Fibroblast of lung (primary cell): ENCODE measurements at regions not wholly inside any gene's neighbourhood (a gene's known extent, or its start where the extent isn't known, plus 50 kb on each side); places are given as distances from the start of the nearest gene placed in this dataset.

Source experiments
- DNase-seq, 2 donors: peaks; one replicate each; pipeline versions ENCODE4 v3.0.0 to v3.0.0-alpha.2; 2010; ENCODE audit warnings: low read depth in 2 of 2
- H2AFZ ChIP-seq: 2 replicates; pipeline ENCODE4 v1.5.1; 2012; ENCODE audit warnings: low read length, control low read depth, inconsistent platforms
- H3K27ac ChIP-seq: 2 replicates; pipeline ENCODE4 v1.5.1; 2011; ENCODE audit warnings: low read length, control low read depth; ENCODE audit not compliant: insufficient read depth
- H3K27me3 ChIP-seq: 2 replicates; pipeline ENCODE4 v1.5.1; 2011; ENCODE audit warnings: mild to moderate bottlenecking, low read length; ENCODE audit not compliant: control insufficient read depth, insufficient read depth
- H3K36me3 ChIP-seq: 2 replicates; pipeline ENCODE4 v1.5.1; 2011; ENCODE audit warnings: low read length; ENCODE audit not compliant: control insufficient read depth, insufficient read depth
- H3K4me1 ChIP-seq: 2 replicates; pipeline ENCODE4 v1.5.1; 2011; ENCODE audit warnings: low read length; ENCODE audit not compliant: control insufficient read depth, insufficient read depth; ENCODE audit errors: extremely low read depth
- H3K4me2 ChIP-seq: 2 replicates; pipeline ENCODE4 v1.5.1; 2011; ENCODE audit warnings: low read length, control low read depth; ENCODE audit not compliant: insufficient read depth; ENCODE audit errors: extremely low read depth
- H3K4me3 ChIP-seq, 4 experiments: fragments of 200-600 bp in 1 of 4; sonication (generic) in 1 of 4; replicated peaks in 1 of 4; 2 replicates each; pipeline ENCODE4 v1.5.1; 2011 to 2016; ENCODE audit warnings: low read length in 4 of 4, low read depth in 3 of 4, mild to moderate bottlenecking in 3 of 4, control low read depth in 2 of 4, inconsistent platforms in 1 of 4, mixed read lengths in 1 of 4; ENCODE audit not compliant: insufficient read depth in 1 of 4; ENCODE audit errors: control extremely low read depth in 1 of 4
- H3K79me2 ChIP-seq: 2 replicates; pipeline ENCODE4 v1.5.1; 2012; ENCODE audit warnings: mild to moderate bottlenecking, low read length, inconsistent platforms; ENCODE audit not compliant: control insufficient read depth, insufficient read depth
- H3K9ac ChIP-seq: 2 replicates; pipeline ENCODE4 v1.5.1; 2011; ENCODE audit warnings: mild to moderate bottlenecking, low read length, control low read depth; ENCODE audit not compliant: insufficient read depth
- H3K9me3 ChIP-seq: 2 replicates; pipeline ENCODE4 v1.5.1; 2012; ENCODE audit warnings: low read depth, low read length; ENCODE audit not compliant: control insufficient read depth, insufficient read depth
- H4K20me1 ChIP-seq: 2 replicates; pipeline ENCODE4 v1.5.1; 2011; ENCODE audit warnings: low read length; ENCODE audit not compliant: control insufficient read depth, insufficient read depth; ENCODE audit errors: extremely low read depth
- EZH2 ChIP-seq: IDR thresholded peaks from 2 replicates; pipeline ENCODE4 v1.5.1; 2012; ENCODE audit warnings: low read length, control low read depth, mild to moderate bottlenecking; ENCODE audit errors: missing control alignments
- TF ChIP-seq, protein P1 (sequence below), 2 donors: IDR thresholded peaks in 1 of 2; conservative IDR thresholded peaks in 1 of 2; 1 replicate in 1 of 2; 2 replicates in 1 of 2; pipeline ENCODE4 v1.5.1; 2011 to 2012; ENCODE audit warnings: low read length in 2 of 2, control low read depth in 1 of 2, inconsistent platforms in 1 of 2, low read depth in 1 of 2, mild to moderate bottlenecking in 1 of 2

DNA sequence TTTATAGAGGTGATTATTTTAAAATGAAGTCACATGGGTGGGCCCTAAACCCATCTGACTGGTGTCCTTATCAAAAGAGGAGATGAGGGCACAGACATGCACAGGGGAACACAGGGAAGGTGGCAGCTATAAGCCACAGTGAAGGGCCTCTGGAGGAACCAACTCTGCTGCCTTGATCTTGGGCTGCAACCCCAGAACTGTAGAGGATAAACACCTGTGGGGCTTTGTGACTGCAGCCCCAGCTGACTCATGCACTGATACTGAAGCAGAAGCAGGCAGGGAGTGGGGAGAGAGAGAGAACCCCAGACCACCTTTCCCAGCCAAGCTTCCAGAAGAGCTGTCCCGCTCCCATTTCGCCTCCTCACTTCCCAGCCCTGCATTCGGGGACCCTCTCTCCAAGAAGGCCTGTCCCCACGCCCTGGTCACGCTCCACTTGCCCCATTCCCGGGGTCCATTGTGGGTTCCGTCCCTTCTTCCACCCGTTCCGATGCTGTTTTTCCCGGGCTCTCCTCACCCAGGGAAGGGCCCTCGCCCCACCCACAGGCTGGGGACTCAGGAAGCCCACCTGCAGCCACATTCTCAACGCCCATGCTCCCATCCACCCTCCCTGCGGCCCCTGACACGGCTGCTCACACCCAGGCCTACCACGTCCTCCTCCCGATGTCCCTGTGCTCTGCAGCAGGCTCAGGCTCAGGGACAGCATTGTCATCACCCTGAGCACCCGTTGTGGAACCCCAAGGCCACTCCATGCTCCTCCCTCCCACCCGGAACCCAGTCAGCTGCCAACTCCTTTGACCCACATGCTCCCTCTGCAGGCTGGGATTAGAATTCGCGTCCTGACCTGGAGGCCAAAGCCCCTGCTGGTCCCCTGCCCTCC lies 90.8 kb upstream of the SHANK2 start:
- Histone ChIP-seq H3K4me3 (no peak overlapping the region), H3K9ac (no peak overlapping the region), H2AFZ (no peak overlapping the region), H3K9me3 (no peaks in the 10 kb centered on the region), H3K36me3 (no peaks in the 10 kb centered on the region), H3K4me1 (peaks cover 5% of the 10 kb centered on the region), H3K79me2 (no peaks in the 10 kb centered on the region), H3K27me3 (no peaks in the 10 kb centered on the region), H3K4me2 (no peak overlapping the region), H4K20me1 (no peaks in the 10 kb centered on the region), H3K27ac (no peak overlapping the region)
- TF ChIP-seq EZH2 = no peak
- TF ChIP-seq, protein P1, sequence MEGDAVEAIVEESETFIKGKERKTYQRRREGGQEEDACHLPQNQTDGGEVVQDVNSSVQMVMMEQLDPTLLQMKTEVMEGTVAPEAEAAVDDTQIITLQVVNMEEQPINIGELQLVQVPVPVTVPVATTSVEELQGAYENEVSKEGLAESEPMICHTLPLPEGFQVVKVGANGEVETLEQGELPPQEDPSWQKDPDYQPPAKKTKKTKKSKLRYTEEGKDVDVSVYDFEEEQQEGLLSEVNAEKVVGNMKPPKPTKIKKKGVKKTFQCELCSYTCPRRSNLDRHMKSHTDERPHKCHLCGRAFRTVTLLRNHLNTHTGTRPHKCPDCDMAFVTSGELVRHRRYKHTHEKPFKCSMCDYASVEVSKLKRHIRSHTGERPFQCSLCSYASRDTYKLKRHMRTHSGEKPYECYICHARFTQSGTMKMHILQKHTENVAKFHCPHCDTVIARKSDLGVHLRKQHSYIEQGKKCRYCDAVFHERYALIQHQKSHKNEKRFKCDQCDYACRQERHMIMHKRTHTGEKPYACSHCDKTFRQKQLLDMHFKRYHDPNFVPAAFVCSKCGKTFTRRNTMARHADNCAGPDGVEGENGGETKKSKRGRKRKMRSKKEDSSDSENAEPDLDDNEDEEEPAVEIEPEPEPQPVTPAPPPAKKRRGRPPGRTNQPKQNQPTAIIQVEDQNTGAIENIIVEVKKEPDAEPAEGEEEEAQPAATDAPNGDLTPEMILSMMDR (conservative IDR thresholded peaks at IDR 0.05 in 1 of 2, IDR thresholded peaks at IDR 0.05 in 1 of 2; ENCODE audit: low read depth in 1 of 2, low read length in 2 of 2) = peak; percentile 30 to 67
- DNase-seq = peak in 1 of 2 donors; percentile 12

DNA sequence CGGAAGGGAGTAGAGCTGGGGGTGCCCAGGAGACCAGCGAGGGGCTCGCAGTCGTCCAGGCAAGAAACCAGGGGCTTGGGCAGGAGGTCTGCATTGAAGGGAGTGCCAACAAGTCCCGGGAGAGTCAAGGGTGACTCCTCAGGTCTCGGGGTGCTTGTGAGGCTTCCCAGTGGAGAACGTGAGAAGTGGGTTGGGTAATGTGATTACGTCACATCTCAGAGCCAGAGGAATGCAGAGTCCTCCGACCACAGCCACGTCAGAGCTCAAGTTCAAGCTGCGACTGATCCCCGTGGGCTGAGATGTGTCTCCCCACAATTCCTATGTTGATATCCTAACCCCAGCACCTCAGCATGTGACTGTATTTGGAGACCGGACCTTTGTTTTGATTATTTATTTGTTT lies 89.7 kb upstream of the SHANK2 start:
- H2AFZ ChIP-seq = no peak overlapping the region
- H3K4me3 ChIP-seq = no peak overlapping the region
- no peaks in the 10 kb centered on the region for H3K36me3 ChIP-seq
- TF ChIP-seq EZH2 = no peak
- TF ChIP-seq, protein P1 (conservative IDR thresholded peaks at IDR 0.05 in 1 of 2, IDR thresholded peaks at IDR 0.05 in 1 of 2; ENCODE audit: low read depth in 1 of 2, low read length in 2 of 2) = no peak
- DNase-seq = peak; percentile 6 to 40
- H3K79me2 ChIP-seq = no peaks in the 10 kb centered on the region
- no peak overlapping the region for H3K4me2 ChIP-seq
- no peak overlapping the region for H3K27ac ChIP-seq
- no peak overlapping the region for H3K9ac ChIP-seq
- peaks cover 5% of the 10 kb centered on the region for H3K4me1 ChIP-seq
- H3K27me3 ChIP-seq = no peaks in the 10 kb centered on the region
- H3K9me3 ChIP-seq = no peaks in the 10 kb centered on the region
- no peaks in the 10 kb centered on the region for H4K20me1 ChIP-seq

DNA sequence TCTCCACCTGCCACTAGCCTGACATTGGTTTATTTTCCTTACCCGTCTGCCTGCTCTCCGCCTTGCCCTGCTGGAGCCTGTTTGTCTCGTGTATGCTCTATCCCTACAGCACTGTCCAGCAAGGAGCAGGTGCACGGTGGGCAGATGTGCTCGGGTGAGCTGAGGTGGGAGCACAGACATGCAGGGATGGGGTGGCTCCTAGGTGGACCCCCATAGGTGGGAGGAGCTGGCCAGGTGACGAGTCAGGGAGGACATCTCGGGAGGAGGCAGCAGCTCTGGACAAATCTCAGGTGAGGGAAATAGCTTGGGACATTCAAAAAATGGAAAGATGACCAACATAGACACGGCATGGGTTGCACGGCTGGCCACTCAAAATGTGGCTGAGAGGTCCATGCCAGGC lies 89.2 kb upstream of the SHANK2 start:
- H3K27ac ChIP-seq = no peak overlapping the region
- no peak overlapping the region for H3K4me3 ChIP-seq
- H4K20me1 ChIP-seq = no peaks in the 10 kb centered on the region
- H2AFZ ChIP-seq = no peak overlapping the region
- H3K9me3 ChIP-seq = no peaks in the 10 kb centered on the region
- H3K4me2 ChIP-seq = no peak overlapping the region
- no peaks in the 10 kb centered on the region for H3K36me3 ChIP-seq
- TF ChIP-seq, protein P1 (conservative IDR thresholded peaks at IDR 0.05 in 1 of 2, IDR thresholded peaks at IDR 0.05 in 1 of 2; ENCODE audit: low read depth in 1 of 2, low read length in 2 of 2) = no peak
- TF ChIP-seq EZH2 = no peak
- no peaks in the 10 kb centered on the region for H3K79me2 ChIP-seq
- no peak overlapping the region for H3K9ac ChIP-seq
- H3K4me1 ChIP-seq = peaks cover 5% of the 10 kb centered on the region
- no peak for DNase-seq
- H3K27me3 ChIP-seq = no peaks in the 10 kb centered on the region
